H1 (cell line): ENCODE measurements at regions not wholly inside any gene's neighbourhood (a gene's known extent, or its start where the extent isn't known, plus 50 kb on each side); places are given as distances from the start of the nearest gene placed in this dataset.

Source experiments
- TF ChIP-seq, protein P1 (sequence below): fragments of 300-600 bp; sonication (generic); IDR thresholded peaks from 2 replicates; pipeline ENCODE4 v1.7.1; 2012; ENCODE audit warnings: low read length, moderate library complexity, mild to moderate bottlenecking, inconsistent platforms; ENCODE audit not compliant: insufficient replicate concordance

DNA sequence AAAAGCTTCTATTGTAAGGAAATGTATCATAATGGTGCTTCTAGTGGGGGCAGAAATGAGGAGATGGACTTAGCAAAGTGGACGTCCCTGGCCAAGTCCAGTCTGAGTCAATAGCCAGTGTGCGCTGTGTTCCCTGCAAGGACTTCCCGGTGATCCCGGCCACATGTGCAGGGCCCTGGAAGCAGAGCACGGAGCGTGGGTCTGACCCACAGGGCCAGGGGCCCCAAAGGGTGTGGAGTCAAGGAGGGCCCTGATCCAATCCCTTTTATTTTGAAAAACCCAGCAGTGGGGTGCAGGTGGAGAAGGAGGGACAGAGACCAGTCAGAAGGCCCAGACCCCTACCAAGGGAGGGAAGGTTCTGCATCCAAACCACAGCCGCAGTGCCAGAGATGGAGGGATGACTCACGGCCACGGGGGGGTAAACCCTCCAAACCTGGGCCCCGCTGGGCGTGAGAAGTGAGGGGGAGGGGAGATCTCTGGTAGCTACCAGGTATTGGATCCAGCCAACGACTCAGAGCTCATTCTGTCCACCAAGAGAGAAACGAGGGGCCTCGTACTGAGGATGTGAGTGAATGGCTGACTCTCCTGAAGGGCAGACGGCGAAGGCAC, 57.2 kb upstream of the VIPR2 start (continued):
- TF ChIP-seq, protein P1, sequence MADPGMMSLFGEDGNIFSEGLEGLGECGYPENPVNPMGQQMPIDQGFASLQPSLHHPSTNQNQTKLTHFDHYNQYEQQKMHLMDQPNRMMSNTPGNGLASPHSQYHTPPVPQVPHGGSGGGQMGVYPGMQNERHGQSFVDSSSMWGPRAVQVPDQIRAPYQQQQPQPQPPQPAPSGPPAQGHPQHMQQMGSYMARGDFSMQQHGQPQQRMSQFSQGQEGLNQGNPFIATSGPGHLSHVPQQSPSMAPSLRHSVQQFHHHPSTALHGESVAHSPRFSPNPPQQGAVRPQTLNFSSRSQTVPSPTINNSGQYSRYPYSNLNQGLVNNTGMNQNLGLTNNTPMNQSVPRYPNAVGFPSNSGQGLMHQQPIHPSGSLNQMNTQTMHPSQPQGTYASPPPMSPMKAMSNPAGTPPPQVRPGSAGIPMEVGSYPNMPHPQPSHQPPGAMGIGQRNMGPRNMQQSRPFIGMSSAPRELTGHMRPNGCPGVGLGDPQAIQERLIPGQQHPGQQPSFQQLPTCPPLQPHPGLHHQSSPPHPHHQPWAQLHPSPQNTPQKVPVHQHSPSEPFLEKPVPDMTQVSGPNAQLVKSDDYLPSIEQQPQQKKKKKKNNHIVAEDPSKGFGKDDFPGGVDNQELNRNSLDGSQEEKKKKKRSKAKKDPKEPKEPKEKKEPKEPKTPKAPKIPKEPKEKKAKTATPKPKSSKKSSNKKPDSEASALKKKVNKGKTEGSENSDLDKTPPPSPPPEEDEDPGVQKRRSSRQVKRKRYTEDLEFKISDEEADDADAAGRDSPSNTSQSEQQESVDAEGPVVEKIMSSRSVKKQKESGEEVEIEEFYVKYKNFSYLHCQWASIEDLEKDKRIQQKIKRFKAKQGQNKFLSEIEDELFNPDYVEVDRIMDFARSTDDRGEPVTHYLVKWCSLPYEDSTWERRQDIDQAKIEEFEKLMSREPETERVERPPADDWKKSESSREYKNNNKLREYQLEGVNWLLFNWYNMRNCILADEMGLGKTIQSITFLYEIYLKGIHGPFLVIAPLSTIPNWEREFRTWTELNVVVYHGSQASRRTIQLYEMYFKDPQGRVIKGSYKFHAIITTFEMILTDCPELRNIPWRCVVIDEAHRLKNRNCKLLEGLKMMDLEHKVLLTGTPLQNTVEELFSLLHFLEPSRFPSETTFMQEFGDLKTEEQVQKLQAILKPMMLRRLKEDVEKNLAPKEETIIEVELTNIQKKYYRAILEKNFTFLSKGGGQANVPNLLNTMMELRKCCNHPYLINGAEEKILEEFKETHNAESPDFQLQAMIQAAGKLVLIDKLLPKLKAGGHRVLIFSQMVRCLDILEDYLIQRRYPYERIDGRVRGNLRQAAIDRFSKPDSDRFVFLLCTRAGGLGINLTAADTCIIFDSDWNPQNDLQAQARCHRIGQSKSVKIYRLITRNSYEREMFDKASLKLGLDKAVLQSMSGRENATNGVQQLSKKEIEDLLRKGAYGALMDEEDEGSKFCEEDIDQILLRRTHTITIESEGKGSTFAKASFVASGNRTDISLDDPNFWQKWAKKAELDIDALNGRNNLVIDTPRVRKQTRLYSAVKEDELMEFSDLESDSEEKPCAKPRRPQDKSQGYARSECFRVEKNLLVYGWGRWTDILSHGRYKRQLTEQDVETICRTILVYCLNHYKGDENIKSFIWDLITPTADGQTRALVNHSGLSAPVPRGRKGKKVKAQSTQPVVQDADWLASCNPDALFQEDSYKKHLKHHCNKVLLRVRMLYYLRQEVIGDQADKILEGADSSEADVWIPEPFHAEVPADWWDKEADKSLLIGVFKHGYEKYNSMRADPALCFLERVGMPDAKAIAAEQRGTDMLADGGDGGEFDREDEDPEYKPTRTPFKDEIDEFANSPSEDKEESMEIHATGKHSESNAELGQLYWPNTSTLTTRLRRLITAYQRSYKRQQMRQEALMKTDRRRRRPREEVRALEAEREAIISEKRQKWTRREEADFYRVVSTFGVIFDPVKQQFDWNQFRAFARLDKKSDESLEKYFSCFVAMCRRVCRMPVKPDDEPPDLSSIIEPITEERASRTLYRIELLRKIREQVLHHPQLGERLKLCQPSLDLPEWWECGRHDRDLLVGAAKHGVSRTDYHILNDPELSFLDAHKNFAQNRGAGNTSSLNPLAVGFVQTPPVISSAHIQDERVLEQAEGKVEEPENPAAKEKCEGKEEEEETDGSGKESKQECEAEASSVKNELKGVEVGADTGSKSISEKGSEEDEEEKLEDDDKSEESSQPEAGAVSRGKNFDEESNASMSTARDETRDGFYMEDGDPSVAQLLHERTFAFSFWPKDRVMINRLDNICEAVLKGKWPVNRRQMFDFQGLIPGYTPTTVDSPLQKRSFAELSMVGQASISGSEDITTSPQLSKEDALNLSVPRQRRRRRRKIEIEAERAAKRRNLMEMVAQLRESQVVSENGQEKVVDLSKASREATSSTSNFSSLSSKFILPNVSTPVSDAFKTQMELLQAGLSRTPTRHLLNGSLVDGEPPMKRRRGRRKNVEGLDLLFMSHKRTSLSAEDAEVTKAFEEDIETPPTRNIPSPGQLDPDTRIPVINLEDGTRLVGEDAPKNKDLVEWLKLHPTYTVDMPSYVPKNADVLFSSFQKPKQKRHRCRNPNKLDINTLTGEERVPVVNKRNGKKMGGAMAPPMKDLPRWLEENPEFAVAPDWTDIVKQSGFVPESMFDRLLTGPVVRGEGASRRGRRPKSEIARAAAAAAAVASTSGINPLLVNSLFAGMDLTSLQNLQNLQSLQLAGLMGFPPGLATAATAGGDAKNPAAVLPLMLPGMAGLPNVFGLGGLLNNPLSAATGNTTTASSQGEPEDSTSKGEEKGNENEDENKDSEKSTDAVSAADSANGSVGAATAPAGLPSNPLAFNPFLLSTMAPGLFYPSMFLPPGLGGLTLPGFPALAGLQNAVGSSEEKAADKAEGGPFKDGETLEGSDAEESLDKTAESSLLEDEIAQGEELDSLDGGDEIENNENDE: no peak
- TF ChIP-seq, all 59 proteins: peak for 0
